ENCODE measurements at regions not wholly inside any gene's neighbourhood (a gene's known extent, or its start where the extent isn't known, plus 50 kb on each side); places are given as distances from the start of the nearest gene placed in this dataset.
A peak's percentile ranks its signal among the peaks of the same experiment; 100 is the strongest.

GRCh38 chr2:16201848-16202247, 261.5 kb downstream of the MYCN start:
- Histone ChIP-seq H4K20me1 (ENCODE audit: insufficient read depth) (no peaks in the 10 kb centered on the region), H3K9ac (no peak overlapping the region), H3K4me1 (ENCODE audit: control insufficient read depth in 1 of 2, insufficient read depth in 2 of 2, low read depth in 1 of 2, low read length in 1 of 2) (peaks cover 0 to 41% of the 10 kb centered on the region in 2 experiments; a peak in 2 of 4 replicates), H2AFZ (ENCODE audit: low read depth) (no peak overlapping the region), H3F3A (replicated peaks; ENCODE audit: insufficient read depth) (no peaks in the 10 kb centered on the region), H3K4me2 (no peak overlapping the region), H3K27ac (ENCODE audit: low read depth in 2 of 2, low read length in 1 of 2) (peak overlapping the region in 1 of 2 experiments; percentile 11; a peak in 1 of 4 replicates), H3K4me3 (ENCODE audit: low read depth in 2 of 2, low read length in 1 of 2) (no peak overlapping the region), H3K36me3 (replicated peaks in 1 of 2; ENCODE audit: control insufficient read depth in 1 of 2, insufficient read depth in 2 of 2, low read length in 1 of 2) (no peaks in the 10 kb centered on the region), H3K27me3 (ENCODE audit: insufficient read depth) (no peaks in the 10 kb centered on the region), H3K9me3 (no peaks in the 10 kb centered on the region), H3K9me2 (no peaks in the 10 kb centered on the region), H3K79me2 (ENCODE audit: insufficient read depth) (no peaks in the 10 kb centered on the region)
- ChIA-PET CTCF (no interaction called here), POLR2A (no interaction called here)
- TF ChIP-seq SIN3A (IDR thresholded peaks at IDR 0.05; ENCODE audit: borderline replicate concordance, low read depth, low read length): no peak
- TF ChIP-seq PBX3 (IDR thresholded peaks at IDR 0.05): no peak
- no peak for TF ChIP-seq EZH2phosphoT487 (IDR thresholded peaks at IDR 0.05; ENCODE audit: borderline replicate concordance, low read depth)
- TF ChIP-seq TAF1 (IDR thresholded peaks at IDR 0.05; ENCODE audit: borderline replicate concordance, low read depth, low read length): no peak
- no peak for TF ChIP-seq MAX (IDR thresholded peaks at IDR 0.05; ENCODE audit: low read depth)
- TF ChIP-seq JUND (IDR thresholded peaks at IDR 0.05): no peak
- TF ChIP-seq FOXM1 (IDR thresholded peaks at IDR 0.05; ENCODE audit: low read depth): no peak
- no peak for TF ChIP-seq GATA2 (CRISPR knock-in tag; IDR thresholded peaks at IDR 0.05)
- no peak for TF ChIP-seq POLR2AphosphoS5 (IDR thresholded peaks at IDR 0.05; ENCODE audit: low read depth, low read length)
- TF ChIP-seq CTCF (IDR thresholded peaks at IDR 0.05): no peak
- TF ChIP-seq SMC3 (IDR thresholded peaks at IDR 0.05; ENCODE audit: low read depth, low read length): no peak
- no peak for TF ChIP-seq RAD21 (IDR thresholded peaks at IDR 0.05; ENCODE audit: low read length)
- 46% methylated on average over 7 of the region's 7 CpGs for WGBS (ENCODE audit: low lambda C conversion rate)
- no peak for DNase-seq

GRCh38 chr2:16200554-16201193, 260.3 kb downstream of the MYCN start:
- CTCF ChIA-PET: interaction anchor here (0.6 to 1.0 kb wide), 2 partner anchors 15 to 22 kb away, joined by 3 to 4 read pairs; no protein-coding TSS in a partner anchor
- 31% methylated on average over 3 of the region's 3 CpGs for WGBS (ENCODE audit: low lambda C conversion rate)
- Histone ChIP-seq H3K4me3 (ENCODE audit: low read depth in 2 of 2, low read length in 1 of 2) (no peak overlapping the region), H3K9me2 (no peaks in the 10 kb centered on the region), H3K4me2 (no peak overlapping the region), H3K27ac (ENCODE audit: low read depth in 2 of 2, low read length in 1 of 2) (peak overlapping the region in 1 of 2 experiments; percentile 32; a peak in 2 of 4 replicates), H3K27me3 (ENCODE audit: insufficient read depth) (no peaks in the 10 kb centered on the region), H3K79me2 (ENCODE audit: insufficient read depth) (no peaks in the 10 kb centered on the region), H3K4me1 (ENCODE audit: control insufficient read depth in 1 of 2, insufficient read depth in 2 of 2, low read depth in 1 of 2, low read length in 1 of 2) (peaks cover 0 to 47% of the 10 kb centered on the region in 2 experiments; a peak in 2 of 4 replicates), H3F3A (replicated peaks; ENCODE audit: insufficient read depth) (no peaks in the 10 kb centered on the region), H2AFZ (ENCODE audit: low read depth) (no peak overlapping the region), H3K9me3 (no peaks in the 10 kb centered on the region), H4K20me1 (ENCODE audit: insufficient read depth) (no peaks in the 10 kb centered on the region), H3K9ac (no peak overlapping the region), H3K36me3 (replicated peaks in 1 of 2; ENCODE audit: control insufficient read depth in 1 of 2, insufficient read depth in 2 of 2, low read length in 1 of 2) (no peaks in the 10 kb centered on the region)
- POLR2A ChIA-PET: interaction anchor here (0.5 kb wide), 1 partner anchor 135 kb away, joined by 3 read pairs; no protein-coding TSS in a partner anchor
- DNase-seq: no peak
- TF ChIP-seq ELF1 (IDR thresholded peaks at IDR 0.05): no peak
- TF ChIP-seq IRF3 (IDR thresholded peaks at IDR 0.05; ENCODE audit: low read depth, low read length): no peak
- TF ChIP-seq ZBTB33 (IDR thresholded peaks at IDR 0.05; ENCODE audit: borderline replicate concordance, low read depth): no peak
